Loucy (cell line): ENCODE measurements at regions not wholly inside any gene's neighbourhood (a gene's known extent, or its start where the extent isn't known, plus 50 kb on each side); places are given as distances from the start of the nearest gene placed in this dataset.

Experiments used
- EZH2phosphoT487 ChIP-seq: fragments of 200-600 bp; IDR thresholded peaks from 2 replicates; pipeline ENCODE4 v1.6.1; 2018; ENCODE audit warnings: antibody characterized with exemption, mild to moderate bottlenecking, moderate library complexity, borderline replicate concordance
- TF ChIP-seq, protein P1 (sequence below): fragments of 200-600 bp; sonication (generic); conservative IDR thresholded peaks from 2 replicates; pipeline ENCODE4 v1.5.1; 2014; ENCODE audit warnings: mild to moderate bottlenecking, antibody characterized with exemption, low read length

- TF ChIP-seq, protein P1, sequence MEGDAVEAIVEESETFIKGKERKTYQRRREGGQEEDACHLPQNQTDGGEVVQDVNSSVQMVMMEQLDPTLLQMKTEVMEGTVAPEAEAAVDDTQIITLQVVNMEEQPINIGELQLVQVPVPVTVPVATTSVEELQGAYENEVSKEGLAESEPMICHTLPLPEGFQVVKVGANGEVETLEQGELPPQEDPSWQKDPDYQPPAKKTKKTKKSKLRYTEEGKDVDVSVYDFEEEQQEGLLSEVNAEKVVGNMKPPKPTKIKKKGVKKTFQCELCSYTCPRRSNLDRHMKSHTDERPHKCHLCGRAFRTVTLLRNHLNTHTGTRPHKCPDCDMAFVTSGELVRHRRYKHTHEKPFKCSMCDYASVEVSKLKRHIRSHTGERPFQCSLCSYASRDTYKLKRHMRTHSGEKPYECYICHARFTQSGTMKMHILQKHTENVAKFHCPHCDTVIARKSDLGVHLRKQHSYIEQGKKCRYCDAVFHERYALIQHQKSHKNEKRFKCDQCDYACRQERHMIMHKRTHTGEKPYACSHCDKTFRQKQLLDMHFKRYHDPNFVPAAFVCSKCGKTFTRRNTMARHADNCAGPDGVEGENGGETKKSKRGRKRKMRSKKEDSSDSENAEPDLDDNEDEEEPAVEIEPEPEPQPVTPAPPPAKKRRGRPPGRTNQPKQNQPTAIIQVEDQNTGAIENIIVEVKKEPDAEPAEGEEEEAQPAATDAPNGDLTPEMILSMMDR: no peak
- no peak for TF ChIP-seq EZH2phosphoT487
Observed at GRCh38 chr1:221559911-221560310, 182.0 kb downstream of the DUSP10 start.
